GM19328 (cell line): ENCODE measurements at regions not wholly inside any gene's neighbourhood (a gene's known extent, or its start where the extent isn't known, plus 50 kb on each side); places are given as distances from the start of the nearest gene placed in this dataset.

ENCODE experiments used
- ATAC-seq: cut with Tn5 transposase; IDR thresholded peaks from one replicate; pipeline ENCODE4 v1.9.1; 2021; ENCODE audit warnings: mild to moderate bottlenecking, moderate library complexity; ENCODE audit not compliant: unreplicated experiment

GRCh38 chr20:50258790-50259483 is 68.3 kb downstream of the CEBPB start:
- ATAC-seq: no peak

- no peak for ATAC-seq
Measured at GRCh38 chr20:50259705-50260478, 69.3 kb downstream of the CEBPB start.

GRCh38 chr20:50260479-50261221 is 70.0 kb downstream of the CEBPB start:
- ATAC-seq: no peak

GRCh38 chr20:50261471-50262212 is 71.0 kb downstream of the CEBPB start:
- no peak for ATAC-seq

- ATAC-seq: no peak
Measured at GRCh38 chr20:50263831-50264230, 73.2 kb downstream of the CEBPB start.

GRCh38 chr20:50264534-50265145 is 74.0 kb downstream of the CEBPB start:
- ATAC-seq: no peak

- no peak for ATAC-seq
Measured at GRCh38 chr20:50265245-50265946, 74.8 kb downstream of the CEBPB start.

- no peak for ATAC-seq
Measured at GRCh38 chr20:50266293-50267040, 75.8 kb downstream of the CEBPB start.

GRCh38 chr20:50267041-50267865 is 76.6 kb downstream of the CEBPB start:
- no peak for ATAC-seq

GRCh38 chr20:50267866-50268219 is 77.2 kb downstream of the CEBPB start:
- no peak for ATAC-seq

GRCh38 chr20:50269091-50270033 is 78.7 kb downstream of the CEBPB start:
- no peak for ATAC-seq

GRCh38 chr20:50270034-50270395 is 79.4 kb downstream of the CEBPB start:
- no peak for ATAC-seq

GRCh38 chr20:50270569-50270968 is 79.9 kb downstream of the CEBPB start:
- no peak for ATAC-seq

- no peak for ATAC-seq
Measured at GRCh38 chr20:50271176-50271575, 80.5 kb downstream of the CEBPB start.

- no peak for ATAC-seq
Measured at GRCh38 chr20:50271612-50272011, 81.0 kb downstream of the CEBPB start.

- no peak for ATAC-seq
Measured at GRCh38 chr20:50272030-50272723, 81.5 kb downstream of the CEBPB start.
